ENCODE measurements at regions not wholly inside any gene's neighbourhood (a gene's known extent, or its start where the extent isn't known, plus 50 kb on each side); places are given as distances from the start of the nearest gene placed in this dataset.

GRCh38 chr11:115922876-115923275, 418.7 kb upstream of the CADM1 start:
- no peaks in the 10 kb centered on the region for H3K9me3 Mint-ChIP-seq (ENCODE audit: unreplicated experiment)
- no peak for DNase-seq (ENCODE audit: low spot score)
- TF ChIP-seq, protein P1, sequence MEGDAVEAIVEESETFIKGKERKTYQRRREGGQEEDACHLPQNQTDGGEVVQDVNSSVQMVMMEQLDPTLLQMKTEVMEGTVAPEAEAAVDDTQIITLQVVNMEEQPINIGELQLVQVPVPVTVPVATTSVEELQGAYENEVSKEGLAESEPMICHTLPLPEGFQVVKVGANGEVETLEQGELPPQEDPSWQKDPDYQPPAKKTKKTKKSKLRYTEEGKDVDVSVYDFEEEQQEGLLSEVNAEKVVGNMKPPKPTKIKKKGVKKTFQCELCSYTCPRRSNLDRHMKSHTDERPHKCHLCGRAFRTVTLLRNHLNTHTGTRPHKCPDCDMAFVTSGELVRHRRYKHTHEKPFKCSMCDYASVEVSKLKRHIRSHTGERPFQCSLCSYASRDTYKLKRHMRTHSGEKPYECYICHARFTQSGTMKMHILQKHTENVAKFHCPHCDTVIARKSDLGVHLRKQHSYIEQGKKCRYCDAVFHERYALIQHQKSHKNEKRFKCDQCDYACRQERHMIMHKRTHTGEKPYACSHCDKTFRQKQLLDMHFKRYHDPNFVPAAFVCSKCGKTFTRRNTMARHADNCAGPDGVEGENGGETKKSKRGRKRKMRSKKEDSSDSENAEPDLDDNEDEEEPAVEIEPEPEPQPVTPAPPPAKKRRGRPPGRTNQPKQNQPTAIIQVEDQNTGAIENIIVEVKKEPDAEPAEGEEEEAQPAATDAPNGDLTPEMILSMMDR (IDR thresholded peaks at IDR 0.05; ENCODE audit: unreplicated experiment), result no peak
- H3K27ac Mint-ChIP-seq (ENCODE audit: unreplicated experiment), result no peak overlapping the region
- no peaks in the 10 kb centered on the region for H3K36me3 Mint-ChIP-seq (ENCODE audit: low read depth, unreplicated experiment)
- H3K4me3 Mint-ChIP-seq (ENCODE audit: unreplicated experiment), result no peak overlapping the region
- H3K27me3 Mint-ChIP-seq (ENCODE audit: unreplicated experiment), result no peaks in the 10 kb centered on the region
- peaks cover 4% of the 10 kb centered on the region for H3K4me1 Mint-ChIP-seq (ENCODE audit: unreplicated experiment)

GRCh38 chr11:115921986-115922385, 417.8 kb upstream of the CADM1 start:
- Mint-ChIP-seq H3K4me1 (ENCODE audit: unreplicated experiment) (peaks cover 4% of the 10 kb centered on the region), H3K27ac (ENCODE audit: unreplicated experiment) (no peak overlapping the region), H3K36me3 (ENCODE audit: low read depth, unreplicated experiment) (no peaks in the 10 kb centered on the region), H3K4me3 (ENCODE audit: unreplicated experiment) (no peak overlapping the region), H3K27me3 (ENCODE audit: unreplicated experiment) (no peaks in the 10 kb centered on the region), H3K9me3 (ENCODE audit: unreplicated experiment) (no peaks in the 10 kb centered on the region)
- no peak for DNase-seq (ENCODE audit: low spot score)
- TF ChIP-seq, protein P1 (IDR thresholded peaks at IDR 0.05; ENCODE audit: unreplicated experiment), result no peak

DNA sequence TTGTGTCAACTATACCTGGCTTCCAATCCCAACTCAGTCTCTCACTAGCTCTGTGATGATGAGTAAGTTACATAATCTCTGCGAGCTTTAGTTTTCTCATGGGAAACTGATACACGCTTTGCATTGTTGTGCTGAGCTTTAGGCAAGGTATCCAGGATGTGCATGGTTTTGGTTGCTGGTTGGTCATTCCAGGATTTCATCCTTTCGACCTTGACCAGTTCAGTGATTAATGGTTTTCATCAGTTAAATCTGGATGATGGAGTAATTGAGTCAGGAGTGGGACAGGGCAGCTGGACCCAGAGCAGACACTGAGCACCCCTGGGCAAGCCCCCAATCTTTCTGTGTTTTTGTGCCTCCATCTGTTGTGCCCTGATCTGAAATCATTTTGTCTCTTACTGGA, 417.3 kb upstream of the CADM1 start:
- Mint-ChIP-seq H3K4me3 (ENCODE audit: unreplicated experiment) (no peak overlapping the region), H3K36me3 (ENCODE audit: low read depth, unreplicated experiment) (no peaks in the 10 kb centered on the region), H3K27me3 (ENCODE audit: unreplicated experiment) (no peaks in the 10 kb centered on the region), H3K4me1 (ENCODE audit: unreplicated experiment) (peaks cover 4% of the 10 kb centered on the region), H3K27ac (ENCODE audit: unreplicated experiment) (no peak overlapping the region), H3K9me3 (ENCODE audit: unreplicated experiment) (no peaks in the 10 kb centered on the region)
- DNase-seq (ENCODE audit: low spot score), result no peak
- TF ChIP-seq, protein P1 (IDR thresholded peaks at IDR 0.05; ENCODE audit: unreplicated experiment), result no peak

- no peaks in the 10 kb centered on the region for H3K4me1 Mint-ChIP-seq (ENCODE audit: unreplicated experiment)
- no peaks in the 10 kb centered on the region for H3K27me3 Mint-ChIP-seq (ENCODE audit: unreplicated experiment)
- no peak for DNase-seq (ENCODE audit: low spot score)
- TF ChIP-seq, protein P1 (IDR thresholded peaks at IDR 0.05; ENCODE audit: unreplicated experiment), result no peak
- no peaks in the 10 kb centered on the region for H3K36me3 Mint-ChIP-seq (ENCODE audit: low read depth, unreplicated experiment)
- no peak overlapping the region for H3K27ac Mint-ChIP-seq (ENCODE audit: unreplicated experiment)
- H3K4me3 Mint-ChIP-seq (ENCODE audit: unreplicated experiment), result no peak overlapping the region
- H3K9me3 Mint-ChIP-seq (ENCODE audit: unreplicated experiment), result no peaks in the 10 kb centered on the region
Measured at GRCh38 chr11:115920841-115921480, 416.7 kb upstream of the CADM1 start.

DNA sequence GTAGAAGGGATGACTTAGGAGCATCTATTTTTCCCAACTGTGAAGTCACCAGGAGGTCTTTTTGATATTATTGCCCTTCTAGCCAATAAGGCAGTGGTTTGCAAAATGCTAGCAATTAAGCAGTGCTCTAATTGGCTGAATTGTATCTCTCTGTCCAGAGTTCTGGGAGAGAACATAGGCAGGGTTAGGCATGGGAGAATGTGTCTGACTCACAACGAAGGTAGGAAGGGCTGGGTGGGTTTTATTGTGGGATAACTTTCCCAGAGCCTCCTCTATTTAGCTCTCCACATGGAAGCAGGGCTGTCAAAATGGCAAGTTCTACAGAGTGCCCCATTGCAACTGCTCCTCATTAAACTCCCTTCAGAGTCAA, 415.9 kb upstream of the CADM1 start:
- Mint-ChIP-seq H3K27me3 (ENCODE audit: unreplicated experiment) (no peaks in the 10 kb centered on the region), H3K9me3 (ENCODE audit: unreplicated experiment) (no peaks in the 10 kb centered on the region), H3K27ac (ENCODE audit: unreplicated experiment) (no peak overlapping the region), H3K4me3 (ENCODE audit: unreplicated experiment) (no peak overlapping the region), H3K36me3 (ENCODE audit: low read depth, unreplicated experiment) (no peaks in the 10 kb centered on the region), H3K4me1 (ENCODE audit: unreplicated experiment) (no peaks in the 10 kb centered on the region)
- TF ChIP-seq, protein P1 (IDR thresholded peaks at IDR 0.05; ENCODE audit: unreplicated experiment), result no peak
- no peak for DNase-seq (ENCODE audit: low spot score)

Measured in endothelial cell (in vitro differentiated cells).